ENCODE measurements at regions not wholly inside any gene's neighbourhood (a gene's known extent, or its start where the extent isn't known, plus 50 kb on each side); places are given as distances from the start of the nearest gene placed in this dataset.

DNA sequence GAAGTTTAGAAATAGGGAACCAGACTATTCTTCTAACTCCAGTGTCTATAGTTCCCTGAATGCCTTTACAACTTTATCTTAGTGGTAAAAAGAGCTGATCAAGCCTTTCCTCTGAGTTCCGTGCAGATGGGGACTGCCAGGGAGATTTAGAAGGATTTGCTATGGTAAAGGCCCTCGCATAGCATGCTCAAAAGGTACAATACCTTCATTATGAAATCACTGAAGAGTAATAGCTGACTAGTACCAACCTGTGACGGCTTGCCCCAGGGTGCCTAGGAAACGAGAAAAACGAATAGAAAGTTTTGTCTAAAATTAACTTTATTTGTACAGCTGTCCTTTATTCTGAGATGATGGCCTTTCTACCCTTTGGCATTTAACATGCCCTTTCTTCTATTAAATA lies 150.1 kb upstream of the ARHGAP42 start:
- no peak for DNase-seq

- DNase-seq: no peak
These were observed 143.7 kb upstream of the ARHGAP42 start for GRCh38 chr11:100543386-100543785.

GRCh38 chr11:100545556-100545955 lies 141.5 kb upstream of the ARHGAP42 start:
- DNase-seq: no peak

GRCh38 chr11:100545970-100546369 lies 141.1 kb upstream of the ARHGAP42 start:
- no peak for DNase-seq

DNA sequence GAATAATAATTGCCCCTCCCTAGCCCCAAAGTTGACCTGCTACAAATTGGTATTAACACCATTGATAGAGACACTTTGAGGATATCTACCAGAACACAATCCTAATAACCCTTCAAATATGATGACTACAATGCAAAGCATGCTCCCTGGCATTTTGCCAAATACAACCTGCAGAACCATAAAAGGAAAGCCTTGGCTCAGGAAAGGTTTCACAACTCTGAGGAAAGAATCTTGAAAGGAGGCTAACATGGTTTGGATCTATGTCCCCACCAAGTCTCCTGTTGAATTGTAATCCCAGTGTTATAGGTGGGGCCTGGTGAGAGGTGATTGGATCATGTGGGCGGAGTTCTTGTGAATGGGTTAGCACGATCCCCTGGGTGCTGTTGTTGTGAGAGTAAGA lies 140.4 kb upstream of the ARHGAP42 start:
- DNase-seq: peak; percentile 22

DNA sequence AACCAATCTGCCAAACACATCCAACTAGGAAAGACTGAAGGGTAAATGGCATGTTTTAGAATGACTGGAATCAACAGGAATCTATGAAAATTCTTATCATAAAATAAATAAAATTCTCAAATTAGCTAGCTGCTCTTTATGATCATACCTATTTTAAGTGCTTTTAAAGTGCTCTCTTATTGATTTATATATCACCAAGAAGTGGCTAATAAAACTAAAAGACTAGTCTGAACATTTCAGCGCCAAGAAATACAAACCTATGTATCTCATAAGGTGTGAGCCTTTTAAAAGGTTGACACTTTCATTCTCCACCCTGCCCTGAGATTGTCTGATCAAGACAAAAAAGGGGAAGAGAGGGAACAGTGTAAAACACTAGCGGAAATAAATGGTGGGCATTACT lies 136.8 kb upstream of the ARHGAP42 start:
- DNase-seq: no peak

DNA sequence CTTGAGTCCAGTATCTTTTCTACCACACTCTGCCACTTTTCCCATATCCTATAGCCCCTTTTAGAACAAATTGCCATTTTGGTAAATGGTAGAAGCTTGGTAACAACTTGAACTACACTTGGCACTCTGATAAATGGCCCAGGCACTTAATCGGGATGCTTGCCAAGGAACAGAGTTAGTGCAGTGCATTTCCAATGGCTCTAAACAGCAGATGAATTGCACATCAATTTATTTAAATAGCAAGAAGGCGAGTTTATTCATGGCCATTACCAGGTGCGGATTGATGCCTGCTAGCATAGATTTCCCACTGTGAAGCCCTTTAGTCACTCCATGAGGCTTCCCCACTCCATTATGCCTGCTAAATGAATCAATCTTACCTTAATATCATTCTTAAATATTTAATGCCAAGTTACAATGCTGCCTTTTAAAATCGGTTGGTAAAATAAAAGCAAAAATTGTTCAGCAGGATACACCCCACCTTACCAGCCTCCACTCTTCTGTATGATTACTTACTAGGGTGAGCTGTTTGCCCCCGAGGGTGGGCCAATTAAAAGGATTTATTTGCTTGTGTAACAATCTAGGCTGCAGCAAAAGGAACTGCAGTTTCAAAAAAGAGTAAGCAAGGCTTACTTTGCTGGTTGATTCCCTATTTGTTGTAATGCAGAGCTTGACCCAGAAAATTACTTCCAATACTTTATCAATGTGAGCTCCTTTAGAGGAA lies 136.0 kb upstream of the ARHGAP42 start:
- DNase-seq: no peak

- DNase-seq: no peak
These were observed 131.2 kb upstream of the ARHGAP42 start for GRCh38 chr11:100555931-100556330.

DNA sequence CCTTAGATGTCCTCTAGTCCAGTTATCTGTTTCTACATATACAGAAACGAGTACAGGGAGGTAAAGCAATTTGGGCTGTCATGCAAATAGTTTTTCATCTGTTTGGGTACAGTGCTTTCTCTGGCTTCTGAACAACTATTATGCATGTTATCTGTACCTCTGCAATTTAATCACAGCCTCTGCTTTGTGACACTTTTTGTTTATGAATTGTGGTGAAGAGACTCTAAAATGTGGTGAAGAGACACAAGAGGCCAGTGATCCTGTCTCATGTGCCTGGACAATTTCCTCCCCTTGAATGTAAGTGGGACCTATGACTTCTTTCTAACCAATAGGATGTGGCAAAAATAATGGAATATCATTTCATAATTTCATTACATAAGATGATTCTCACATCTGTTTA lies 130.3 kb upstream of the ARHGAP42 start:
- no peak for DNase-seq

GRCh38 chr11:100557830-100558611 lies 129.1 kb upstream of the ARHGAP42 start:
- no peak for DNase-seq

GRCh38 chr11:100560606-100561005 lies 126.5 kb upstream of the ARHGAP42 start:
- no peak for DNase-seq

GRCh38 chr11:100561323-100561722 lies 125.8 kb upstream of the ARHGAP42 start:
- DNase-seq: no peak

- DNase-seq: no peak
These were observed 125.0 kb upstream of the ARHGAP42 start for GRCh38 chr11:100562128-100562527.

- DNase-seq: no peak
These were observed 123.4 kb upstream of the ARHGAP42 start for GRCh38 chr11:100563541-100564280.

- DNase-seq: no peak
These were observed 113.1 kb upstream of the ARHGAP42 start for GRCh38 chr11:100573911-100574513.

DNA sequence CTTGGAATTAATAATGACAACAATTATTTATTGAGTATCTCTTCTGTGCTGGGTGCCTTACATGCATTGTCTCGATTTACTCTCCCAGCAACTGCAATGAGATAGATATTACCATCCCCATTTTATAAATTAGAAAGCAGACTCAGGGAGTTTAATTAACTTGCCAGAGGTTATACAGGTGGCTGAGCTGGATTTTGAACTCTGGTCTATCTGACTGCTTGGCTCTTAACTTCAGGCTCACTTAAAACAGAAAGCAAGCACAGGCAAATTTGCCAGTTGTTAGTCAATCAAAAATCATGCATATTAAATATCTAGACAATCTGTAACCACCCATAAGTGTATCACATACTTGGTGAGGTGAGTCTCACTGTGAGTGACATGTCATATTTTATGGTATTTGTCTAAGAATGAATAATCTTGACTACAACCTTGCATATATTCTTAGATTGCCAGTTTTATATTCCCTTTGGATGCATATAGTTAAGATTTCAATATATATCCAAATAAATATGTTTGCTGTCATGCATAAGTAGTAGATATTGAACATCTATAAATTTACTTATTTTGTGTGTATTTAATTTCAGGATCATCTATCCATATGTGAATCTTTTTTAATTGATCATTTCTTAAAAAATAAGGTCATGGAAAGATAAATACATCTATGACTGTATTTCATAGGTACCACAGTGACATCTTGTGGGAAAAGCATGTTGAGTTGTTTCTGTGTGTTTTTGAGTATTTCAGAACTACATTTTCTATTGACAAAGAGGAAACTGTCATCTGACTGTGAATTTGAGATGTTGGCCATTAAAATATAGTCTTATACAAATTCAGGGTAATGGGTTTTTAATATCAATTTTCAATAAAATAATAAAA lies 112.0 kb upstream of the ARHGAP42 start:
- DNase-seq: peak; percentile 56

GRCh38 chr11:100575860-100576717 lies 111.0 kb upstream of the ARHGAP42 start:
- peak; percentile 29 for DNase-seq

DNA sequence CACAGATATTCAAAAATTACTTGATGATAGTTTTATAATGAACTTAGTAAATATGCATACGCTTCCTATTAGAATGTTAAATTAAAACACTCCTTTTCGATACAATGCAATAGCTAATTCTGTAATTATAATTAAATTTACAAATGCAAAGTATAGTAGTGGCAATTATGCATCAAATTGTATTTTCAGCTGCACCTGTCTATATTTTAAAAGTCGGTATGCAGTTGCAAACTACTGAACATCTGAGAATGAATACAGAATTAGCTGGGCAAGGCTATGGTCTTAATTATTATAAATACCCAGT lies 110.4 kb upstream of the ARHGAP42 start:
- no peak for DNase-seq

DNA sequence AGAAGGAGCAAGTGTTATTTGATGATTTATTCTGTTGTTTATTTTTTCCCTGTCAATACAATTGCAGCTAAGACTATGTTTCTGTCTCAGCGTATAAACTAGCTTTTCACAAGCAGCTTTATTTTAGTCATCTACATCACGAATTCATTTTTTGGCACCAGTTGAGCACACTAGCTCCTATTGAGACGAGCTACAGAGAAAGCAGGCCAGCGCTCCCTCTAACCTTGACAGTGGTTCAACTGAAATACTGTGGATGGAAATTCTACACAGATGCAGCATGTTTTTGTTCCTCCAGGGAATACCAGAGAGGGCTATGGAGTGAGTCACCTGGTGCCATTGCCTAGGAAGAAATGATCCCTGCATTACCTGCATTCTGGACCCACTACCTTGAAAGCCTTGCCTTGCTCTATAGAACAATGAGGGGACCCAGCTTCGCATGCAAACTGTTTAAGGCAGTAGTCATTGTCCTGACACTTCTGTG lies 108.2 kb upstream of the ARHGAP42 start:
- no peak for DNase-seq

DNA sequence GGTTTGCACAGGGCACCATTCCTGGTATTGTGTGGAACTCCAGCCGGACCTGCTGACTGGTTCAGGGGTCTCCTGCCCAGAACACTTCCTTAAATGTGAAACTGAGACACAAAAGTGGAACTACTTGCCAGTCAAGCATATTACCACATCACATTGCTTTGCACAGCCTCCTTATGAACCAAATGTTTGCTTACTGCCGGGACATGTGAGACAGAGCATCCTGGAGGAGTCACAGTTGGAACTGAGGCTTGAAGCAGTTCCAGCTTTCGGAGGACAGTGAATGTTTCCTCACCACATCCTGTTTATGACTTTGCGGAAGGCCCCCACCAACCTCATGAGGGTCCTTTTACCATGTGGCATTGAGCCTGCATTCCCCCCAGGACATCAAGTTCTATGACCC lies 105.8 kb upstream of the ARHGAP42 start:
- no peak for DNase-seq

All from NCI-H2171 (cell line).